GM12864 (cell line): ENCODE measurements at regions not wholly inside any gene's neighbourhood (a gene's known extent, or its start where the extent isn't known, plus 50 kb on each side); places are given as distances from the start of the nearest gene placed in this dataset.
"Not testable (repeated sequence)": the region's sequence is repeated elsewhere in the genome, so short reads cannot be mapped to it uniquely, and the experiment has no call there.

Experiments
- DNase-seq: peaks from one replicate; pipeline ENCODE4 v3.0.0-alpha.2; 2011; ENCODE audit warnings: low read depth
- H3K4me3 ChIP-seq: 2 replicates; pipeline ENCODE4 v1.5.1; 2011; ENCODE audit warnings: mild to moderate bottlenecking, low read depth, low read length, control low read depth
- TF ChIP-seq, protein P1 (sequence below): IDR thresholded peaks from 2 replicates; pipeline ENCODE4 v1.5.1; 2011; ENCODE audit warnings: low read depth, mild to moderate bottlenecking, moderate library complexity, low read length, control low read depth, inconsistent platforms; ENCODE audit errors: missing control alignments

DNA sequence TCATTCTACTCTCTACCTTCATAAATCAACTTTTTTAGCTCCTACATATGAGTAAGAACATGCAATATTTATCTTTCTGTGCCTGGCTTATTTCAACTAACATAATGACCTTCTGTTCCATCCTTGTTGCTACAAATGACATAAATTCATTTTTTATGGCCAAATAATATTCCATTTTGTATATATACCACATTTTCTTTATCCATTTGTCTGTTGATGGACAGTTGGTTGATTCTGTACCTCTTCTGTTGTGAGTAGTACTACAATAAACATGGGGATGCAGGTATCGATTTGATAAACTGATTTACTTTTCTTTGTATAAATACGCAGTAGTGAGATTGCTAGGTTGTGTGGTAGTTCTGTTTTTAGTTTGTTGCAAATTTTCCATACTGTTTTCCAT, 279.5 kb upstream of the NFIA start:
- TF ChIP-seq, protein P1, sequence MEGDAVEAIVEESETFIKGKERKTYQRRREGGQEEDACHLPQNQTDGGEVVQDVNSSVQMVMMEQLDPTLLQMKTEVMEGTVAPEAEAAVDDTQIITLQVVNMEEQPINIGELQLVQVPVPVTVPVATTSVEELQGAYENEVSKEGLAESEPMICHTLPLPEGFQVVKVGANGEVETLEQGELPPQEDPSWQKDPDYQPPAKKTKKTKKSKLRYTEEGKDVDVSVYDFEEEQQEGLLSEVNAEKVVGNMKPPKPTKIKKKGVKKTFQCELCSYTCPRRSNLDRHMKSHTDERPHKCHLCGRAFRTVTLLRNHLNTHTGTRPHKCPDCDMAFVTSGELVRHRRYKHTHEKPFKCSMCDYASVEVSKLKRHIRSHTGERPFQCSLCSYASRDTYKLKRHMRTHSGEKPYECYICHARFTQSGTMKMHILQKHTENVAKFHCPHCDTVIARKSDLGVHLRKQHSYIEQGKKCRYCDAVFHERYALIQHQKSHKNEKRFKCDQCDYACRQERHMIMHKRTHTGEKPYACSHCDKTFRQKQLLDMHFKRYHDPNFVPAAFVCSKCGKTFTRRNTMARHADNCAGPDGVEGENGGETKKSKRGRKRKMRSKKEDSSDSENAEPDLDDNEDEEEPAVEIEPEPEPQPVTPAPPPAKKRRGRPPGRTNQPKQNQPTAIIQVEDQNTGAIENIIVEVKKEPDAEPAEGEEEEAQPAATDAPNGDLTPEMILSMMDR = no peak
- DNase-seq = no peak
- no peak overlapping the region for H3K4me3 ChIP-seq

DNA sequence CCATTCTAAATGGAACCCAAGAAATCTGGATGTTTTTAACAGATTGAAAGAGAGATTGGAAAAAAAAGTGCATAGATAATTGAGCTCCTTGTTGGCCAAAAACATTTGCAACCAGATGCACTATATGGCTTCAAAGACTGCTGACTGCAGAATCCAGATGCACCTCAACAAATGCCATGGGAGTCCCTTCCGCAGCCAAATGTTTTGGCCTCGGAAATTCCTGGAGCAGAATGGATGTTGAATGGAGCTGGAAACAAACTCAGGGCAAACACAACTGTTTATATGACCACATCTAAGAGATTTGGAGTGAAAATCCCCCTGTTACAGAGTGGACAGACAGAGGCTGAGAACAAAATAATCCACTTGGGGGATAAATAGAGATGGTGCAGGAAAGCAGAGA, 285.0 kb upstream of the NFIA start:
- DNase-seq = no peak
- no peak overlapping the region for H3K4me3 ChIP-seq
- TF ChIP-seq, protein P1 = no peak

DNA sequence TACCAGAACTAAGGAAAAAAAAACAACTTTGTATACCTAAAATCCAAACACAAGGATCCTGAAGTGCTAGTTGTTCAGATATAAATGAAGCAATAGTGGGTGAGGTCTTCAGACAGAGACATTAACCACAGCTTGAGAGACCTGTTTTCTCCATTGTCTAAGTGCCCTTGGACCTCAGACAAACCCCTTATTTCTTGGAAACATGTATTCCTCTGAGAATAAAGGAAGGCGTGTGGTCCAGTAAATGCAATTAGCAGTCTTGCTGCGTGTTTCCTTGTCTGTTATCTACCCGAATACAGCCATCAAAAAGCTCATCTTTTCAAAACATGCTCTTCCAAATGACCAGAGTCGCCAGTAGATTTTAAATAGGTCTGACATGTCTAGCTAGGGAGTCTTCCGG, 291.1 kb upstream of the NFIA start:
- H3K4me3 ChIP-seq = no peak overlapping the region
- TF ChIP-seq, protein P1 = no peak
- DNase-seq = no peak

DNA sequence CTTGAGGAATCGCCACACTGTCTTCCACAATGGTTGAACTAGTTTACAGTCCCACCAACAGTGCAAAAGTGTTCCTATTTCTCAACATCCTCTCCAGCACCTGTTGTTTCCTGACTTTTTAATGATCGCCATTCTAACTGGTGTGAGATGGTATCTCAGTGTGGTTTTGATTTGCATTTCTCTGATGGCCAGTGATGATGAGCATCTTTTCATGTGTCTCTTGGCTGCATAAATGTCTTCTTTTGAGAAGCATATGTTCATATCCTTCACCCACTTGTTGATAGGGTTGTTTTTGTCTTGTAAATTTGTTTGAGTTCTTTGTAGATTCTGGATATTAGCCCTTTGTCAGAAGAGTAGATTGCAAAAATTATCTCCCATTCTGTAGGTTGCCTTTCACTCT, 309.3 kb upstream of the NFIA start:
- H3K4me3 ChIP-seq, DNase-seq: not testable (repeated sequence)

DNA sequence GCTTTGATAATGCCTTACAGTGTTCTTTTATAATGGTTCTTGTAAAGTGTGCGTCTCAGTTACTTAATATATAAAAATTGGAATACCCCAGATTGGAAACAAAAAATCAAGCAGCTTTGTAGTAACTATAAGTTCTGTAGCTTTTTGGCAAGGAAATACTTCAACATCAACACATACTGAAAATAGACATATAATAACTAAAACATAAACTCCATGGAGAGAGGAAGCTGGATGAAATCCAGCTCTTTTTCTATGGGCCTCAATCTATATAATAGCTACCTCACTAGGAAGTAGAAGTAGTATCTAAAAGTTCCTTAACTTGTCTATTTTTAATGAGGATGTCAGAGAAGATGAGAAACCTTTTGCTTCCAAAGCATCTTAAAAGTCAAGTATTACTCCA, 313.3 kb upstream of the NFIA start:
- TF ChIP-seq, protein P1 = no peak
- no peak for DNase-seq
- no peak overlapping the region for H3K4me3 ChIP-seq

DNA sequence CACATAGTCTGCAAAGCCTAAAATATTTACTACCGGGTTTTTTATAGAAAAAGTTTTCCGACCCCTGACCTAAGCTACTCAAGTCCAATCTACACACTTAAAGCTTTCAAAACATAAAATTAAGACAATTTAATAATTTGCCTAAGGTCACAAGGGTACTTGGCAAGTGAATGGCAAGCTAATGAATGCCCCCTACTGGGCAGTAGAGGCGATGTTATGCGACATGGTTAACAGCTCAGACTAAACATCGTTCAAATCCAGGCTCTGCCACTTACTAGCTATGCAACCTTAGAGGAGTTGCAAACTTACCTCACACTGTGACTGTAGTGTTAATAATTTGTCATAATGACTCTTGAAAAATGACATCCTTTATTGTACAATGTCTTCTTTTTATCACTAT, 317.2 kb upstream of the NFIA start:
- no peak overlapping the region for H3K4me3 ChIP-seq
- TF ChIP-seq, protein P1 = peak; percentile 64
- peak; percentile 5 for DNase-seq

DNA sequence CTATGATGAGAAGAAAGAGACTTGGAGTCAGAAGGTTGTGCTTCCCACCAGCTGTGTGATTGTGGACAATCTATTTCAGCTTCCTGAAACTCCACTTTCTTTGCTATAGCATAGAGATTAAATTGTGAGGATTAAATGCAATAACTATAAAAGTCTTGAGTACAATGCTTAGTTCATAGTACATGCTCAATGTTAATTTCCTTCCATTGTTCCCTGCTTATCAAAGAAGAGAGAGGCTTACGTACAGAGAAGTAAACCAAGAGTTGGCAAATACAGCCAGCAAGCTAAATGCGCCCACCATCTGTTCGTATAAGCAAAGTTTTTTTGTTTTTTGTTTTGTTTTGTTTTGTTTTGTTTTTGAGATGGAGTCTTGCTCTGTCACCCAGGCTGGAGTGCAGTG, 317.9 kb upstream of the NFIA start:
- TF ChIP-seq, protein P1 = no peak
- H3K4me3 ChIP-seq = no peak overlapping the region
- no peak for DNase-seq

DNA sequence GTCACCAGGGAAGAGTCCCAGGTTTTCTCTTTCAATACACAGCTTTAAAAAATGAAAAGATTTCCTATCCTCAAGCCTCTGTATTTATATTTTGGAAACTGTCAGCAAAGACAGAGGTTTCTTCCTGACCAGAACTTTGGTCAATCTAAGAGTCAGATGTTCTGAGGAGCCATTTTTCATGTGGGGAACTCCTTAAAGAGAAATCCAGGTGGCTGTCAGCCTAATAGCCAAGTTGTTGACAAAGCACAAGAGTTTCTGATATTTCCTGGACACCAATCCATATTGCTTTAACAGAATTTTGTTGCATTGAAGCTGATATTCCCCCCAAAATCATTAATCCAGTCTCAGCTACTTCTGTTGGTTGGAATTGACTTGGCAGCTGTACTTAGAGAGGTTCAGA, 318.6 kb upstream of the NFIA start:
- H3K4me3 ChIP-seq = no peak overlapping the region
- TF ChIP-seq, protein P1 = no peak
- DNase-seq = no peak
